Stimulated activated CD8-positive, alpha-beta memory T cell treated with anti-CD3 and anti-CD28 coated beads, Interleukin-15, amount 100 ng/mL, for 48 hours (primary cell): ENCODE measurements at regions not wholly inside any gene's neighbourhood (a gene's known extent, or its start where the extent isn't known, plus 50 kb on each side); places are given as distances from the start of the nearest gene placed in this dataset.

Experiments used
- DNase-seq, 2 donors: peaks; one replicate each; pipeline ENCODE4 v3.0.0-alpha.2; 2020; ENCODE audit warnings: low read depth in 2 of 2

GRCh38 chr3:21142031-21142430 is 609.0 kb downstream of the ZNF385D start:
- DNase-seq, result no peak

GRCh38 chr3:21140785-21141184 is 610.2 kb downstream of the ZNF385D start:
- DNase-seq, result no peak

- DNase-seq, result no peak
Measured at GRCh38 chr3:21138085-21138484, 612.9 kb downstream of the ZNF385D start.

GRCh38 chr3:21132896-21133295 is 618.1 kb downstream of the ZNF385D start:
- no peak for DNase-seq

- DNase-seq, result no peak
Measured at GRCh38 chr3:21120826-21121225, 630.2 kb downstream of the ZNF385D start.

GRCh38 chr3:21117370-21117769 is 633.6 kb downstream of the ZNF385D start:
- DNase-seq, result no peak

- no peak for DNase-seq
Measured at GRCh38 chr3:21109056-21109455, 642.0 kb downstream of the ZNF385D start.

GRCh38 chr3:21105784-21106183 is 645.2 kb downstream of the ZNF385D start:
- DNase-seq, result no peak

- DNase-seq, result no peak
Measured at GRCh38 chr3:21100656-21101359, 650.2 kb downstream of the ZNF385D start.

- no peak for DNase-seq
Measured at GRCh38 chr3:21094686-21095085, 656.3 kb downstream of the ZNF385D start.

GRCh38 chr3:21073561-21073960 is 677.4 kb downstream of the ZNF385D start:
- DNase-seq, result no peak

GRCh38 chr3:21067031-21067813 is 683.8 kb downstream of the ZNF385D start:
- no peak for DNase-seq

- DNase-seq, result no peak
Measured at GRCh38 chr3:21062831-21063294, 688.1 kb downstream of the ZNF385D start.

- no peak for DNase-seq
Measured at GRCh38 chr3:21059404-21059803, 691.6 kb downstream of the ZNF385D start.

GRCh38 chr3:21056293-21056692 is 694.7 kb downstream of the ZNF385D start:
- DNase-seq, result no peak

GRCh38 chr3:21055015-21055414 is 696.0 kb downstream of the ZNF385D start:
- DNase-seq, result no peak

GRCh38 chr3:21054064-21054463 is 696.9 kb downstream of the ZNF385D start:
- DNase-seq, result no peak

GRCh38 chr3:21049334-21050062 is 701.5 kb downstream of the ZNF385D start:
- DNase-seq, result no peak

- DNase-seq, result no peak
Measured at GRCh38 chr3:21043139-21043538, 707.9 kb downstream of the ZNF385D start.

GRCh38 chr3:21042184-21042583 is 708.8 kb downstream of the ZNF385D start:
- DNase-seq, result no peak

GRCh38 chr3:21041621-21042020 is 709.4 kb downstream of the ZNF385D start:
- DNase-seq, result no peak

- DNase-seq, result no peak
Measured at GRCh38 chr3:21036888-21037287, 714.1 kb downstream of the ZNF385D start.
